ENCODE measurements at regions not wholly inside any gene's neighbourhood (a gene's known extent, or its start where the extent isn't known, plus 50 kb on each side); places are given as distances from the start of the nearest gene placed in this dataset.

DNA sequence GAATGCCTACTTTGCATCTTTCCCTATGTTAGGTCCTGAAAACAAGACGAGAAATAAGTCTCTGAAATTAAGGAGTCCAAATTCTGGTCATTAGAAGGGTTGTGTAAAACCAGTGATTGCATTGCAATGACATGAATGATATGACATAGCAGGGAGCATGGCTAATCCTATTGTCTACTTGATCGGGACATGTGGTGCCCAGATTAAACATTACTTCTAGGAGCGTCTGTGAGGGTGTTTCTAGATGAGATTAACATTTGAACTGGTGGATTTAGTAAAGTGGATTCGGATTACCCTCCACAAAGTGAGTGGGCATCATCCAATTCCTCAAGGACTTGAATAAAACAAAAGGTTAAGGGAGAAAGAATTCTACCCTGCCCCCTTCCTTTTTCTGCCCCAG is 434.9 kb upstream of the KLF6 start:
- no peak for DNase-seq

DNA sequence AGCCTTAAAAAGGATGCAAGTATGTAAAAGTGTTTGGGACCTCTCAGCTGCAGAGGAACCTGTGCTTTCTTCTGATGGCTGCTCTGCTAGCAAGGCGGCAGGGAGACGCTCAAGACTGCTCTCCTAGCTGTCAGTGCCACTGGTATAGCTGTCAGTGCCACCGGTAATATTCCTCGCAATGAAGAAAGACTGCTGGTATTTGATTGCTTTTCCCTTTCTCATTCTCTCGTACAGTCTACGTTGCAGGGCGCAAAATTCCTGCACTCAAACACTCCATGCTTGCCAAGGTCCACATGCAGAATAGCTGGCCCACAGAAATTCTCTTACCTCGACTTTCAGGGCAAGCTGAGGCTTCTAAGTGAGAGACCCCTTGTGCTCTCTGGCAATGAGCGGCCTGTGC is 432.6 kb upstream of the KLF6 start:
- no peak for DNase-seq
- in situ Hi-C loops (cut with MboI; ENCODE audit: low pct_unique_long_range_greater_than_20kb, low sequenced_read_pairs): no loop called here

More for the DNA sequence above, 434.9 kb upstream of the KLF6 start:
- in situ Hi-C loops (cut with MboI; ENCODE audit: low pct_unique_long_range_greater_than_20kb, low sequenced_read_pairs): no loop called here

DNA sequence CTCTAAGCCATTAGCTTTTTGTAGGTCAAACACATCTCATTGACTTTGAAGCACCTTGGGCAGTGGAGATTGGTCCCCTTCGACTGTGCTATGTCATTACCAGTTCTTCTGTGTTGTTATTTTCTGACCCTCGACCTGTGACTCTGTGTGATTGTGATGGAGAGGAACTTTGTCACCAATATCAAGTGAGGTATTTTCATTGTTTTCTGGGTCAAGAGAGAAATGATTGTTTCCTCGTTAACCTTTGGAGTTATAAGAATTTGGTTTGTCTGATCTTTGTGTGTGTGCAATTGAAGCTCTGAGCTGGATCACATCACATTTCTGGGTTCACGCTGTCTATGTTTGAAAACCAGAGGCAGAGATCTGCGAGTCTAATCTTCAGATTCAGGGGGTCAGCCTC is 432.2 kb upstream of the KLF6 start:
- DNase-seq: no peak
- in situ Hi-C loops (cut with MboI; ENCODE audit: low pct_unique_long_range_greater_than_20kb, low sequenced_read_pairs): no loop called here

DNA sequence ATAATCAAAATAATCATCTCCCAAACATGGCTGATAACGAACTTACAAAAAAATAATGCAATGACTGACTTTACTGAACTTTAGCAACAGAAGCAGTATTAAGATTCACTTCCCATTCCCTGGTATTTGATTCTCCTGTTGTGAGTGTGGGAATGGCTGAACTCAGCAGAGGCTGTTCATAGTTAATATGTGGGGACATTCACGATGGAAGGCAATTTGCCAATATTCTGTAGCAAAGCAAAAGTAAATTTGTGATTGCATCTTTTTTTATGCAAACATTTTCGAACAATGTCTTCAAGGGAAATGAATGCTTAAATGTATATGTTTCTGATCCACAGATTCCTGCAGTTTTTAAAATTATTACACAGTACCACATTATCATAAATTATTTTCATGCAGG is 431.7 kb upstream of the KLF6 start:
- no peak for DNase-seq
- in situ Hi-C loops (cut with MboI; ENCODE audit: low pct_unique_long_range_greater_than_20kb, low sequenced_read_pairs): no loop called here

DNA sequence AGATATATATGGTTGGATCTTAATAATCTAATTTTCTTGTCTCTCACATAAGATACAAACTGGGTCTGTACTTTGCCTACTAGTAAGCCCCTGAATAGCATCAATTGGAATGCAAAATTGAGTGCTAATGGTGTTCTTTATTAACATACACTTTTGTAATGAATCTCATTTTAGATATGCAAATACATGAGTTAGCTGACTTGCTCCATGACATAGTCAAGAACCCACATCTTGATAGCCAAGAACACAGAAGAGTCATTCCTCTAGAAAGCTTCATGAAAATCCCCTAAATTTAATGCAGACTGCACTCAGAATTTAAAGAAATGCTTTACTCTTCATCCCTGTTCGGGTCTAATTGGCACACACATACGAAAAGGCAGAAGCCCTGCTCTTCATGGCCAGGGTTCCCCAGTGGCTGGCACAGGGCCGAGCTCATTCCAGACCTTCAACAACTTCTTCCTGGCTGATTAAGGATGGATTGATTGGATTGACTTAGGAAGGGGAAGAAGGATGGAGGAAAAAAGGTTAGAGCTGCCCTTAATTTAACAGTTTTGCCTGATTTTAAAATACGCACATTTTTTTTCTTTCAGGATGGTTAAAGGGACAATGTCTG is 431.1 kb upstream of the KLF6 start:
- DNase-seq: no peak
- in situ Hi-C loops (cut with MboI; ENCODE audit: low pct_unique_long_range_greater_than_20kb, low sequenced_read_pairs): no loop called here

DNA sequence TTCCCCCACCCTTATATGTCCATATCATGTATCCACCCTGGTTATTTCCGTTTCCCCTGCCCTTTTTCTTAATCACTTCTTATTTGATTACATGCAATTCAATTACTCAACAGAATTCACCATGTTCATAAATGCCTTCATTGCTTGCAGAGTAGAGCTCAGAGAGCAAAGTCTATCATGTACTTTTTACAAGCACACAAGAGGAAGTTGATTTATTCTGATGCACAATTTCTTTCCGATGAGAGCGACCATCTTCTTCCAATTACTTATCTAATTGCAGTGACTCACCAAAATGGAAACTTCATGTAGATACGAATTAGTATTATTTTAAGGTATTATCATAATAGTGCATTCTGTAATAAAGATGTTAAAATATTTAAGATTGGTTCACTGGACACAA is 430.5 kb upstream of the KLF6 start:
- in situ Hi-C loops (cut with MboI; ENCODE audit: low pct_unique_long_range_greater_than_20kb, low sequenced_read_pairs): no loop called here
- DNase-seq: no peak

DNA sequence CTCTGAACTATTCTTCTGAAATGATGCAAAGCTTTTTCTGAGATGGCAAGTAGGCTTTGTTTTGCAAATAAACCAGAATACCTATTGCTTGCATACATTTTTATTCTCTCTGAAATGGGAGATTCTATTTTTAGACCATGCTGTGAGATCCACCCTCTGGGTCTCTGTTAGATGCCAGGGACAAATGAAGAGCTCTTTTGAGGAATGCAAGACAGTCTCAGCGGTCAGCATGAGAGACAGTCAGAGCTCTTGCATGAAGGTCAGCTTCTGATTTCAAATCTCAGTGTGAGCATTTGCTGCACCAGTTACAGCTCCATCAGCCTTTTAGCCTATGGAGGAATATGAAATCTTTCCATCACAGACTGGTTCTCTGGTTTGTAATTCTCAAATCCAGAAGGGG is 429.9 kb upstream of the KLF6 start:
- DNase-seq: no peak
- in situ Hi-C loops (cut with MboI; ENCODE audit: low pct_unique_long_range_greater_than_20kb, low sequenced_read_pairs): no loop called here

DNA sequence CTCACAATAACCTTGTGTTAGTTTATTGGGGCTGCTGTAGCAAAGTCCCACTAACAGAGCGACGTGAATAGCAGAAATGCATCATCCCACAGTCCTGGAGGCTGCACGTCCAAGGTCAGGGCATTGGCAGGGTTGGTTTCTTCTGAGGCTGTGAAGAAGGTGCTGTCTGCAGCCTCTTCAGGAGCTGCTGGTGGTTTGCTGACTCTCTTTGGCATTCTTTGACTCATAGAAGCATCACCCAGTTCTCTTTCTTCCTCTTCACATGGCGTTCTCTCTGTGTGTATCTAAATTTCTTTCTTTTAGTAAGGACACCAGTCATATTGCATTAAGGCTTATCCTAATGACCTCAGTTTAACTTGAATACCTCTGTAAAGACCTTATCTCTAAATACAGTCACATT is 428.4 kb upstream of the KLF6 start:
- in situ Hi-C loops (cut with MboI; ENCODE audit: low pct_unique_long_range_greater_than_20kb, low sequenced_read_pairs): no loop called here
- no peak for DNase-seq

DNA sequence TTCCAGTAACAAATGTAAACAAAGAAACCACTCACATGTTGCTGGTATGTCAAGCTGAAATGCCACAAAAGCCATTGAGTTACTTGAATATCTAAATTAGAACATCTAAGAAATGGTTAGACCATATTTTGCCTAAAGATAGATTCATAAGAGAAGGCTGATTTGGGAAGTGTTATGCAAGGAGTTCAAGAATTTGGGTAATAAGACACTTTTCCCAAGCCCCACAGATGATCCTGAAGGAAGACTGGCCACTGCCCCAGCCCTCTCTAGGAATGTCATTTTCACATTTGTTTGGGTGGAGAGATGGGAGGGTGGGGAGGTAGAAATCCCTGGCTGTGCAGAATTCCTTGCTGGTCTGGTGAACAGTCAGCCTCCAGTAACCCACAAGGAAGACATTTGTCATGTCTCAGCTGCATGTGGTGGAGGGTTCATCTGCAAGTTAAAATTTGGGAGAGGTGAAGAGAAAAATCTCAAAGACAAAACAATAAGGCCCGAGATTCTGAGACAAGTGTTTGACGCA is 427.2 kb upstream of the KLF6 start:
- in situ Hi-C loops (cut with MboI; ENCODE audit: low pct_unique_long_range_greater_than_20kb, low sequenced_read_pairs): no loop called here
- no peak for DNase-seq

DNA sequence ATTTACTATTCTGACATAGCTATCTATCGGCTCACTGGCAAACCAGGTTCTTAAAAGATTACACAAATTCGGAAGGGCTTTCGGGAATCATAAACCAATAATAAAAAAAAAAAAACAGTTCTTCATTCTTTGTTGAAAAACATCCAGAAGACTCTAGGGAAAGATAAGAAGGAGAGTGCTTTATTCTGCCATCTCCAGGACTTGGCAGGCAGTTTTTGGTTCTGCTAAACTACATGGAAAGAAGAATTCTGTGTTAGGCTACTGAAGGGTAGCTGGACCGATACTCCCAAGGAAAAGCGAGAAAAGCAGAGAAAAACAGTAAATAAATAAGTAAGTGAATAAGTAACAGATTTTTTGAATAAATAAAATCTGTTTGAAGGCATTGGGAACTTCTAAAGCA is 423.5 kb upstream of the KLF6 start:
- DNase-seq: no peak
- in situ Hi-C loops (cut with MboI; ENCODE audit: low pct_unique_long_range_greater_than_20kb, low sequenced_read_pairs): no loop called here

DNA sequence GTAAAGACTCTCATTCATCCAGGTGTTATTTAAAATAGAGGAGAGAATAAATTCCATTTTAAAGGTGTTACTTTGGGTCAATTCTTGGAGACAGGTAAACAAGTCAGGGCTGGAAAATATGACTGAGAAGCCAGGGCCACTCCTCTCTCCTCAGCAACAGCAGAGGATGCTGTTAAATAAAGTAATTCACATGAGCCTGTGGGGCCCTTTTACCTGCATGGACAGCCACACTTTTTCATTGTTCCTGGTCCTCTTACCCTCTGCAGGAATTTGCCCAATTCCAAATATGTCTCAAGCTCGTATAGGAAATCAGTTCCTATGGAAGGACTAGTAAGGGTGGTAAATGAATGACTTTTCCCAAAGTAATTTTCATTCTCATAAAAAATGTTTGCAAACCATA is 420.1 kb upstream of the KLF6 start:
- DNase-seq: no peak
- in situ Hi-C loops (cut with MboI; ENCODE audit: low pct_unique_long_range_greater_than_20kb, low sequenced_read_pairs): no loop called here

DNA sequence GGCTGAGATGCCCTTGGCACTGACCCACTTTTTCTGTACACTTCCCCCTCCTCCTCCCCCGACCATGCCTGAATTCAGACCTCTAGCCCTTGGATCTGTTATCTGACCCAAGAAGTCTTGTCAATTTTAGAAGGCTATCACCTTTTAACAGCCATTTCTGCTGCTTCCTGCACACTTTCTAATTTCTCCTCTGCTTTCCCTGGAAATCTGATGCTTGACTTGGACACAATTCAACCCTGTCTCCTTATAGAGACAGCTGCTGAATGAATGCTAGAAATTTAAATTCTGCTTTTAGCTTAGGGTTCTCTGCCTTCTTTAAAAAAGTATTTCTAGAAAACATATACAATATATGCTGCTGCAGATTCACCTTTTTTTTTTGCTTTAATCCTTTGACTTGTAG is 417.9 kb upstream of the KLF6 start:
- in situ Hi-C loops (cut with MboI; ENCODE audit: low pct_unique_long_range_greater_than_20kb, low sequenced_read_pairs): no loop called here
- no peak for DNase-seq

DNA sequence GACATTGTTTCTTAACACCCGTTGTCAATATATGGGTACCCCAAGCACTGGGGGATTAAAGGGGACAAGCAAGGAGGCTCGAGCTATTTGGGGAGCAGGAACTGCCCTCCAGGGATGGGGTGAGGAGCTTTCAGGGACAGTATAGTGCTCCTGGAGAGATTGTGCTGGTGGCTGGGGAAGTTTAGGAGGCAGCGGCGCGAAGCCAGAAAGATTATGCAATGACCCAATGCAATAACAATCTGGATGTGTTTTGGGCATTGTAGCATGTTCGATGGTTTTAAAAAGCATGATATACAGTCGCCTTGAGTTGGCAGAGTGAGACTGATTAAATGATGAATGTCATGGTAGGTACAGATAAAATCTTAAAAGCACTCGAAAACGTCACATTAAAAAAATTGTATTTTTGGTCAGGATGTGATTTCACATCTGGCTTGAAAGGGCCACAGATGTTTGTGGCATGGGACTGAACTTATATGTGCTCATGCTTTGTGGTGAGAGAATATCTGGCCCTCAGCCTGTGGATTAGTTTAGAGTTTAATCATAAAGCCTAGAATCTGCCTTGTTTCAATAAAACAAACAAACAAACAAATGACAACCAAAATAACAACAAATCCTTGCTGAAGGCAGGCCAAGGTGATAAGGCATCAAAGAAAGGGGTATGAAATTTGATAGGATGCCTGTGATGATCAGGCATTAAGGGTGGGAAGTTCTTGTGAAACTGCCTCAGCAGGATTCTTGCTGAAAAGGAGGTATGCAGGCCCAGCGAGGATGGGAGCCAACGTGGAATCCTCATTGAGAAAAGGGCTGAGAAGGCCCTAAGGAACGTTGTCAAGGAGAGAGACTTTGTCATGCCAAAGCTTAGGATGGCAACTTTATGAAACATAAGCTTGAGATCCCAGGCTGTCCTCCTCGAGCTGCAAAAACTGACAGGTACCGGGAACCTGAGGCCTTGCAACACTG is 417.1 kb upstream of the KLF6 start:
- DNase-seq: no peak
- in situ Hi-C loops (cut with MboI; ENCODE audit: low pct_unique_long_range_greater_than_20kb, low sequenced_read_pairs): no loop called here

DNA sequence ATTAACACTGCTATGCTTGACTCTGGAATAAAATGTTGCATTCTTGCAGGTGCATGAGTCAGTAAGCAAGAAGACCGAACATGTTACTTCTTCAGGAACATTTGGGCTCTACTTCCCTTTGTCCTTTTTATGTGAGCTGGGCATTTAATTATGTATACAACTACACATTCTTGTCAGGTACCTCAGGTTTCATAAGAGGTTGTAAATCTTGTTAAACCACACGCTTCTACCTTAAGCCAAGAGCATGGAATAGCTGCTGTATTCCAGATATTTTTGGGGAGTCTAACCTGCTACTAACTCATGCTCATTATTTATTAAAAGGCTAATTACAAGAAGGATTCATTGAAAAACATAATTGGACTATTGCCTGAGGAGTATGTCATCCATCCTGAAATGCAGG is 414.2 kb upstream of the KLF6 start:
- DNase-seq: no peak
- in situ Hi-C loops (cut with MboI; ENCODE audit: low pct_unique_long_range_greater_than_20kb, low sequenced_read_pairs): no loop called here

DNA sequence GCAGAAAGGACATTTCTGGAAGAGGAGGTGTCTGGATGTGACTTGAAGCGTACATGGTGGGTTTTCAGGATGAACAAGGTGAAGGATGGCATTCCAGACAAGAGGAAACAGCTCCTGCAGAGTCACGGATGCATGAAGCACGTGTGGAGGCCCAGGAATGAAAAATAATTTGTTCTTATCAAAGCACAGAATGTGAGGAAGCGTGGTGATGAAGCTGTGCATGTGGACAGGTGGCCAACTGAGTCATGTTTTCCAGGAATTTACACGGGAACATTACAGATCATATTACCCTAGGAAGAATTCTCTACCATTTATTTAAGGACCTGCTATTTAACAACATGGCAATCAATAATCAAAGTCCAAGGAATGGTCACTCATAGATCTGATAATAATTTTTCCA is 413.2 kb upstream of the KLF6 start:
- no peak for DNase-seq
- in situ Hi-C loops (cut with MboI; ENCODE audit: low pct_unique_long_range_greater_than_20kb, low sequenced_read_pairs): no loop called here

DNA sequence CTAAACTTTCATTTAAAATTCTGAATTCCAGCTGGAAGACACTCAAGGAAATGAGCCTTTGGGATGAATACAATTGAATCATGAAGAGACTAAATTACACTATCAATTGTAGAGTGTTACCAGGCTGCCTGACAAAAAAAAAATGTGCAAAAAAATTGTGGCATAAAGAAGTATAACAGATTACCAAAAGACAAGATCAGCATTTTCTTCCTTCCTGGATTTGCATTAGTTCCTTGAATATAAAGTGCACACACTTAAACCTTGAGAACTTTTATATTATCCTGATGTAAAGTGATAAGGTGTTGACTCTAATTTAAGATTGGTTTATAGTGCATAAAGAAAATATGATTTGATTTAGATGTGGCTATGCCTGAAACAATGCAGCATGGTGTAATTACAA is 412.7 kb upstream of the KLF6 start:
- in situ Hi-C loops (cut with MboI; ENCODE audit: low pct_unique_long_range_greater_than_20kb, low sequenced_read_pairs): no loop called here
- DNase-seq: no peak

DNA sequence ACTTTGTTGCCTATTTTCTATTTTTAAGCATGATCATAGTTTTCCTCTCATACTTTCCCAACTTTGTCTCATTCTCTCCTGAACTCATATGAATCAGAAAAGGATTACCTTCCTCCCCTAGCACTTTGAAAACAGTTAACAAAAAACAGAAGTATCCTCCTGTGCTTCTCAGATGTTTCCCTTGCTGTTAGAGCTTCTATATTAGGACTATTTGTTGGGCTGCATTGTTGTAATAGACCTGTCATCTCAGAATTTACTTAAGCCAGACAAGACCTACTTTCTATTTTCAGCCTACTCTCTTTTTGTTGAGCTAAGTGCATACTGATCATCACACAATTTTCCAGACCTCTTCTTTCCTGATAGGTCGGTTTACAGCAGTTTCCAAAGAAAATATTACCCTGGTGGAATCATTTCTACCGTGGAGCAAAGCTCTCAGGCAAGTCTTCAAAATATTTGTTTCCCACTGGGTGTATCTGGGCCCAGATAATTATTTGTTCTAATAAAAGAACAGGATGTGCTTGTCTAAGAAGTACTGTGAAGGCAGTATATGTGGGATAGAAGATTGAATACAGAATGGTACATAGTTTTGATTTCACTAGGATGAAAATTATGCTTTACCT is 411.9 kb upstream of the KLF6 start:
- DNase-seq: peak; percentile 15
- in situ Hi-C loops (cut with MboI; ENCODE audit: low pct_unique_long_range_greater_than_20kb, low sequenced_read_pairs): no loop called here

DNA sequence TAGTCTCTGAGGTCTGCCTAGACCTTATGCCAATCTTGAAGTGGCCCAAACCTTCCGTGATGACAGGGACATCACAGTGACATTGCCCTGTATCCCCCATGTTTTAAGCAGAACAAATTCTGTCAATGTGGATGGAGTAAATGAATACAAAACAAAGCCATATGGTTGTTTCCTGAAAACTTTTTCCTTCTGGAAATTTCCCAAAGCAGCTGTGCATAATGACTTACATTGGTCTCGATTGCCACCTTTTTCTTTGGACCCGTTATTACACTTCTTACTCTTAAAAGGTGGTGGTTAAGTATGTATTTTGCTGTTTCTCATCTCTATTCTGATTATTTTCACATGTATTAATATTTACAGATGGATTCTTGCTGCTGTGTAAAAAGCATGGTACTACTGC is 411.2 kb upstream of the KLF6 start:
- in situ Hi-C loops (cut with MboI; ENCODE audit: low pct_unique_long_range_greater_than_20kb, low sequenced_read_pairs): no loop called here

DNA sequence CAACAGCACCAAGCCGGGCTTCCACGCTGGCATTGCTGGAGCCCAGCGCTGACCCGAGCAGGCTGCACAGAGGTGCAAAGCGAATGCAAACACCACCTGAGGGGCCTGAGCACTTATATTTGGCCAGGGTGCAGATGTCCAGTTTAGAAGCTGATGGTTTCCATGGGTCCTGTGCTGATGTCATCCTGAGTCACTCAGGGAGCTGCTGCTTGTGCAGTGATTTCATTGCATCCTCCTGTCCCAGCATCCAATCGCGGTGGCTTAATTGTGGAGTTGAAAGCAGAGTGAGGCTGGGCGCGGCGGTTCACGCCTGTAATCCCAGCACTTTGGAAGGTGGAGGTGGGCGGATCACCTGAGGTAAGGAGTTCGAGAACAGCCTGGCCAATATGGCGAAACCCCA is 410.2 kb upstream of the KLF6 start:
- DNase-seq: no peak
- in situ Hi-C loops (cut with MboI; ENCODE audit: low pct_unique_long_range_greater_than_20kb, low sequenced_read_pairs): no loop called here

More for the DNA sequence above, 411.2 kb upstream of the KLF6 start:
- no peak for DNase-seq

DNA sequence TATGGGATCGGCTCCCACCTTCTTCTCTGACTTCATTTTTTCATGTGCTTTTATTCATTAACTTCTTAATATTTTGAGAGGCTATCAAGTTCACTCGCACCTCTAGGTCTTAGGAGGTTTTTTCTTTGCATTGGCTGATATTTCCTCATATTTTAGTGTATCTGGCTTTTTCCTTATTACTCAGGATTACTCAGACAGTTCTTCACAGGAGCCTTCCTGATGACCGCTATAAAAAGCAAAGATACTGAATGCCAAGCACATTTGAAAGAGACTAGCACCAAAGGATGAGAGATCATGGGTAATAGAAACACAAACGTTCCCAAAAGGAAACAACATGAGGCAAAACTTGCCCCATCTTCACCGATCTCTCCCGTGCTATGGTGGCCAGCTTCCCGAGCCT is 409.2 kb upstream of the KLF6 start:
- in situ Hi-C loops (cut with MboI; ENCODE audit: low pct_unique_long_range_greater_than_20kb, low sequenced_read_pairs): no loop called here

More for the DNA sequence above, 409.2 kb upstream of the KLF6 start:
- DNase-seq: no peak

Measured in KBM-7 (cell line).